ENCODE measurements at regions not wholly inside any gene's neighbourhood (a gene's known extent, or its start where the extent isn't known, plus 50 kb on each side); places are given as distances from the start of the nearest gene placed in this dataset.
"Not testable (repeated sequence)": the region's sequence is repeated elsewhere in the genome, so short reads cannot be mapped to it uniquely, and the experiment has no call there.

- no peak for DNase-seq
Measured at GRCh38 chr18:64840911-64841701, 692.2 kb upstream of the LINC00305 start.

GRCh38 chr18:64810354-64810753, 661.5 kb upstream of the LINC00305 start:
- no peak for DNase-seq

GRCh38 chr18:64809801-64810200, 660.9 kb upstream of the LINC00305 start:
- DNase-seq = no peak

GRCh38 chr18:64807560-64807959, 658.7 kb upstream of the LINC00305 start:
- peak in 2 of 14 donors; percentile 3 to 93 for DNase-seq

- DNase-seq = peak in 1 of 14 donors; percentile 16
Measured at GRCh38 chr18:64806691-64807090, 657.8 kb upstream of the LINC00305 start.

DNA sequence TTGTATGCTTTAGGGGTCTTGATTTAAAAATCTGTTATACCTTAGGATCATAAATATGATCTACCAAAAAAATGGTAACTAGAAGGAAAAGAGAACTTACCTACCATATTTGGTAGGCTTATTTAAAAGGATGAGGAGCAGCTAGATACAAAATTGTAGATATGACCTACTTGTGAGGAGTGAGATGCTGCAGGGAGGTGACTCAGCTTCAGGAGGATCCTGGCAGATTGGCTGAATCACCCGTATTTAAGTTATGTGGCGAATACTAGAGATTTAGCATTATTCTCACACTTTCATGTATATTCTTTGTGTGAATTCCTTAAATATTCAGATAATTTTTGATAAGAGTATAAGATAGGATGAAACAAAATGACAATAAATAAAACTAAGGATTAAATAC, 657.3 kb upstream of the LINC00305 start:
- DNase-seq = peak in 1 of 14 donors; percentile 32

GRCh38 chr18:64803471-64803870, 654.6 kb upstream of the LINC00305 start:
- no peak for DNase-seq

DNA sequence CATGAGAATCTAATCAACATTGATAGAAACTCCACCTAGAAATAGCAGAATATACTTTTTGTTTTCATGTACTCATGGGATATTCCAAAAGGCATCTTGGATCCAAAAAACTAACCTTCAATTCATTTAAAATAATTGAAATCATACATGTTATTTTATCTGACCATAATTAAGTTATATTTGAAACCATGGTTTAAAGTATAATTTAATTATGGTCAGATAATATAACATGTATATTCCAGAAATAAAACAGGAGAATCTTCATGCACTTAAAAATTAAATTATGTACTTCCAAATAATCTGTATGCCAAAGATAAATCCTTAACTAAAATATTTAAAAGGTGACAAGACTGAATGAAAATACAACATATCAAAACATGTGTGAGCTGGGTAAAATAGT, 651.3 kb upstream of the LINC00305 start:
- no peak for DNase-seq

GRCh38 chr18:64799376-64799775, 650.5 kb upstream of the LINC00305 start:
- no peak for DNase-seq

DNA sequence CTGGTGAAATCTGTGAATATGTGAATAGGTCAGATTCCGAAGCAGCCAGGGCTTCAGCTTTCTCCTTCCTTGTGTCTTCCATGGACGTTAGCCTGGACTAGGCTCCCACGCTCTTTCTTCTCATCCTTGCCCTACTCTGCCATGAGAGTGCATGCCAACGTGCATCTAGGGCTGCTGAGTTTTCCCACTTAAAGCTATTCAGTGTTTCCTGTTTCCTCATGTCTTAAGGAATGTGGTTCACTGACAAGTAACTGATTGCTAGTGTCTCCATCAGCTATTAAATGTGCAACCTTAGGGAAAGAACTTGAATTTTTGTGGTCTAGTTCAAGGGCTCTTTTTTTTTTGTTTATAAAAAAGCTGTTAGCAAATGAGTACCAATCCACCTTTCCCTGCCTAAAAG, 642.3 kb upstream of the LINC00305 start:
- no peak for DNase-seq

DNA sequence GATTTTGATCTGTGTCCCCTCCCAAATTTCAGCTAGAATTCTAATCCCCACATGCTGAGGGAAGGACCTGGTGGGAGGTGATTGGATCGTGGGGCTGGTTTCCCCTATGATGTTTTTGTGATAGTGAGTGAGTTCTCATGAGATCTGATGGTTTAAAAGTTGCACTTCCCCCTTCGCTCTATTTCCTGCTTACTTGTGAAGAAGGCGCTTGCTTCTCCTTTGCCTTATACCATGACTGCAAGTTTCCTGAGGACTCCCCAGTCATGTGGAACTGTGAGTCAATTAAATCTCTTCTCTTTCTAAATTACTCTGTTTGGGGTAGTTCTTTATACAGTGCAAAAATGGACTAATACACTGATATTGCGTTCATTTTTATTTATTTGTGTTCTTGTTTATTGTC, 636.8 kb upstream of the LINC00305 start:
- no peak for DNase-seq

DNA sequence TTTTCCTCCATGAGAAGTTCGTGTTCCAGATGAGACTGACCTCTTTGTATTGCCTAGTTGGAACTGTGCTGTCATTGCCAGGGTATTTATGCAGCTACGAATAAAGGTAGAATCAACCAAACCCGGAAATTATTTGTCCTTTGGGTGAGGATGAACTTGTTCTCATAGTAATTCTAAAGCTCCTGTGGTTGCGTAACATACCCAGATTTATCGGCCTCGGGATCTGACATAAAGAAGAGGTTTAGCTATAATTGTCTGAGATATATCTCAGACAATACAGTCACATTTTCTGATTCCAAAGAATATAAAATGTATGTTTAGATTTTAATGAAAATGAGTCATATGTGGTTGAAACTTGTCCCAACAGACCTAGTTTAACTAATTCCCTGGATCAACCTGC, 628.7 kb upstream of the LINC00305 start:
- no peak for DNase-seq

DNA sequence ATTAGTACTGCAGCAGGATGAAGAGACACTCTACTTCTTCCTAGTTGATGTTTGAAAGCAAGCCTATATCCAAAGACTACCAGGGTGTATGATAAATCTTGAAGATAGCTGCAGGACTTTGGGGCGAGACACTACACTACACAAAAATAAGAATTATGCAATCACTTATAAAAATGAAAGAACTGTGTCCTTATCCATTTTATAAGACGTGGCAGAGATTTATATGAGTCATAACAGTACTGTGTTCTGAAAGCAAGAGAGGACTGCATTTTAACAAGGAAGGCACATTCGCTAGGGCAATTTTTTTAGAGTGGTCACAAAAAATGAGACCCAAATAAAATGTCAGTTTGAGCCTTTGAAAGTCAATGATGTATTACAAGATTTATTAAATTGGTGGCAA, 617.0 kb upstream of the LINC00305 start:
- DNase-seq = no peak

DNA sequence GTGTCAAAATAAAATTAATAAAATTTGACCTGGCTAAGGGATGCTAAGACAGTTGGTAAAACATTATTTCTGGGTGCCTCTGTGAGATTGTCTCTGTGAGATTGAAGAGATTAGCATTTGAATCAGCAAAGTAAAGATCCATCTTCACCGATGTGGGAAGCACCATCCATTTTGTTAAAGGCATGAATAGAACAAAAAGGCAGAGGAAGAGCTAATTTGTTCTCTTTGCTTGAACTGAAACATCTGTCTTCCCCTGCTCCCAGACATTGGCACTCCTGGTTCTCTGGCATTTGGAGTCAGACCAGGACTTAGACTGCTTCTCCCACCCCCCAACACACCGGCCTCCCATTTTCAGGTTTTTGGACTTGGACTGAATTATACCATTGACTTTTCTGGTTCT, 603.8 kb upstream of the LINC00305 start:
- DNase-seq = no peak

DNA sequence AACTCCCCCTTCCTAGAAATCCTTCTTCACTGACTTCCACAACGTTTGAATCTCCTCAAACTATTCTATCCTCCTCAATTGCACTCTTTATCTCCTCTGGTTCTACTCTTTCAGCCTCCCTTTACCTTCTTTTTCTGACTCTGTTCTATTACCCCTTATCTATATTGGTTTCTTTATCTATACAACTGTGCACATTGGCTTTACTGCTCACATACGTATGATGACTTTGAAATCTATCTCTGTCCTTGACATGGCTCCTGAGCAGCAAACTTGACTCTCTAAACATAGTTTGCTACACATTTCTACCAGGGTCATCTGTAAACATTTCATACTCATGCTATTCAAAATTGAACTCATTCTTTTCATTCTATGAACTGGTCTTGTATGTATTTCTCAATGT, 601.0 kb upstream of the LINC00305 start:
- no peak for DNase-seq

DNA sequence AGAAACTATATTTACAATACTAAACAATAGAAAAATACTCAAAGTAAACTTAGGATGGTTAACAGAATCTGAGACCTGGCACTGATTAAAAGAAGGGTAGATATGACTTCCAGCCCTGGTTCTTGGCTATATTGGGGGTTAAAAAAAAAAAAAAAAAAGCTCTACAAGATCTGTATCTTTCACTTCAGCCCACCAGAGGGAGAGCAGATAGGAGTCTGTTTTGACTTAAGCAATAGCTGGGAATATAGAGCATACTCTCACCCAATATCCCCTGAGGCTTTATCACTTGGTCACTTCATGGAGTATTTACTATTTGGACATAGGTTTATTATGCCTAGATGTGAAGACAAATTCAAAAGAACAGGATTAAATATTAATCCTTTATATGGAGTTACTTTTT, 598.9 kb upstream of the LINC00305 start:
- no peak for DNase-seq

DNA sequence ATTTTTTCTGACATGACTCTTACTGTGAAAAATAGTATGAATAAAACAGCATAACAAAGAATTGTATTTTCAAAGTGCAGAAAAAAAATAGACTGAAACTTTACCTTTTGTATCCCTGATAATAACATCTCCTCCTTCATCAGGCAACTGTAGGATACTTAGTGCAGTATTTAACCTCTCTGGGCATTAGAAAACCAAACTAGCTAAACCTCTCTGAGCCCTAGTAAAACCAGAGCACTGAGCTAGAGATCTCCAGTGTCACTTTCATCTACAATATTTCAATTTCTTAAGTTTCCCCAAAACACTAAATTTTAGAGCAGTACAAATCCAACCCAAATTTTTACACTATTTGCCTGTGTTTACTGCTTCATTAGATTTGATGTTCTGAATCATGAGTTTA, 594.0 kb upstream of the LINC00305 start:
- no peak for DNase-seq

- DNase-seq = no peak
Measured at GRCh38 chr18:64734063-64734462, 585.2 kb upstream of the LINC00305 start.

GRCh38 chr18:64725657-64726056, 576.8 kb upstream of the LINC00305 start:
- DNase-seq = not testable (repeated sequence)

- DNase-seq = peak in 1 of 14 donors; percentile 31
Measured at GRCh38 chr18:64720781-64721464, 572.0 kb upstream of the LINC00305 start.

GRCh38 chr18:64718808-64719207, 569.9 kb upstream of the LINC00305 start:
- no peak for DNase-seq

DNA sequence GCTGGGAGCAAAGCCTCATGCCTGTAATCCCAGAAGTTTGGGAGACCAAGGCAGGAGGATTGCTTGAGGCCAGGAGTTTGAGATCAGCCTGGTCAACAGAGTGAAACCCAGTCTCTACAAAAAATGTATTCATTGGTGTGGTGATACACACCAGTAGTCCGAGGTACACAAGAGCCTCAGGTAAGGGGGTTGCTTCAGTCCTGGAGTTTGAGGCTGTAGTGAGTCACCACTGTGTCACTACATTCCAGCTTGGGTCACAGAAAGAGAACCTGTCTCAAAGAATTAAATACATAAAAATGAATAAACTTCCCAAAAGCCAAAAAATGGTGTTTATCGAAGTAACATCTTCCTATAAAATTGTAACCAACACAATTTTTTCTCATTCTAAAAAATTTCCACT, 568.1 kb upstream of the LINC00305 start:
- no peak for DNase-seq

DNA sequence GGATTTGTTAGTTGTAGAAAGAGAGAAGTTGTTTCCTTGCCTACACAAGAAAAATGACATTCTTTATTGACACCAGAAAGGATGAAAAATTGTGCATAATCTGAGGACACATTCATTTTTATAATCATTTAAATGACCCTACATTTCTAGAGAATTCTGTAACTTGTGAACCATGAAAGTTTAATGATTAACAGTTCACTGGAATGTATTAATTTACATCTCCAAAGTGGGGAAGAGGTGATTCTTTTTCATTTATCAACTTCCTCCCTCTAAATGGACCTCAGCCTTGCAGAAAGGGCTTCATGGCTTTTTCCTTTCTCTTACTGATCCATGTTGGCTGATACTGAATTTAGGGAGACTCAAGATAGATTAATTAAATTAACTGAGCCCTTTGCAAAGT, 565.2 kb upstream of the LINC00305 start:
- no peak for DNase-seq

GRCh38 chr18:64713284-64713683, 564.4 kb upstream of the LINC00305 start:
- DNase-seq = no peak

All from C1 segment of cervical spinal cord (tissue), 14 donors.